ENCODE measurements at regions not wholly inside any gene's neighbourhood (a gene's known extent, or its start where the extent isn't known, plus 50 kb on each side); places are given as distances from the start of the nearest gene placed in this dataset.

GRCh38 chr2:17387591-17387990 lies 130.6 kb downstream of the RAD51AP2 start:
- Mint-ChIP-seq H3K27ac (no peak overlapping the region), H3K27me3 (peaks cover 8% of the 10 kb centered on the region), H3K4me1 (no peaks in the 10 kb centered on the region), H3K9me3 (ENCODE audit: insufficient read depth) (peaks cover 3% of the 10 kb centered on the region), H3K4me3 (no peak overlapping the region)
- H3K4me1 ChIP-seq (ENCODE audit: control insufficient read depth in 2 of 2, insufficient read depth in 2 of 2, low read length in 2 of 2) = no peaks in the 10 kb centered on the region
- POLR2A ChIA-PET = no interaction called here
- ATAC-seq (ENCODE audit: low read depth) (no peak), DNase-seq (no peak)
- no peaks in the 10 kb centered on the region for H3K9me3 ChIP-seq (ENCODE audit: control extremely low read depth in 1 of 3, control insufficient read depth in 2 of 3, insufficient read depth in 1 of 3, low read length in 2 of 3)
- H3K9ac ChIP-seq (ENCODE audit: low read length) = no peak overlapping the region
- no peak overlapping the region for H2AFZ ChIP-seq (ENCODE audit: insufficient read depth, low read depth, low read length, poor library complexity, severe bottlenecking)
- CTCF ChIA-PET = no interaction called here
- no peaks in the 10 kb centered on the region for H3K27me3 ChIP-seq (replicated peaks in 1 of 4; ENCODE audit: control extremely low read depth in 1 of 4, control insufficient read depth in 3 of 4, insufficient read depth in 4 of 4, low read length in 3 of 4)
- TF ChIP-seq, protein P1, sequence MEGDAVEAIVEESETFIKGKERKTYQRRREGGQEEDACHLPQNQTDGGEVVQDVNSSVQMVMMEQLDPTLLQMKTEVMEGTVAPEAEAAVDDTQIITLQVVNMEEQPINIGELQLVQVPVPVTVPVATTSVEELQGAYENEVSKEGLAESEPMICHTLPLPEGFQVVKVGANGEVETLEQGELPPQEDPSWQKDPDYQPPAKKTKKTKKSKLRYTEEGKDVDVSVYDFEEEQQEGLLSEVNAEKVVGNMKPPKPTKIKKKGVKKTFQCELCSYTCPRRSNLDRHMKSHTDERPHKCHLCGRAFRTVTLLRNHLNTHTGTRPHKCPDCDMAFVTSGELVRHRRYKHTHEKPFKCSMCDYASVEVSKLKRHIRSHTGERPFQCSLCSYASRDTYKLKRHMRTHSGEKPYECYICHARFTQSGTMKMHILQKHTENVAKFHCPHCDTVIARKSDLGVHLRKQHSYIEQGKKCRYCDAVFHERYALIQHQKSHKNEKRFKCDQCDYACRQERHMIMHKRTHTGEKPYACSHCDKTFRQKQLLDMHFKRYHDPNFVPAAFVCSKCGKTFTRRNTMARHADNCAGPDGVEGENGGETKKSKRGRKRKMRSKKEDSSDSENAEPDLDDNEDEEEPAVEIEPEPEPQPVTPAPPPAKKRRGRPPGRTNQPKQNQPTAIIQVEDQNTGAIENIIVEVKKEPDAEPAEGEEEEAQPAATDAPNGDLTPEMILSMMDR (IDR thresholded peaks at IDR 0.05) = no peak
- no peak for TF ChIP-seq EZH2 (IDR thresholded peaks at IDR 0.05; ENCODE audit: borderline replicate concordance, insufficient read depth, low read depth, low read length, poor library complexity, severe bottlenecking)
- intact Hi-C loops (cut with micrococcal nuclease) = no loop called here
- H3K4me2 ChIP-seq (replicated peaks; ENCODE audit: low read depth, low read length, poor library complexity, severe bottlenecking) = no peak overlapping the region
- no peak overlapping the region for H3K27ac ChIP-seq (ENCODE audit: low read length in 2 of 2)
- H3K79me2 ChIP-seq (ENCODE audit: control insufficient read depth, insufficient read depth, low read length) = no peaks in the 10 kb centered on the region
- H3K36me3 ChIP-seq (replicated peaks in 1 of 2; ENCODE audit: control extremely low read depth in 1 of 2, control insufficient read depth in 1 of 2, extremely low read depth in 1 of 2, insufficient read depth in 2 of 2, low read length in 1 of 2) = no peaks in the 10 kb centered on the region
- WGBS (ENCODE audit: insufficient coverage) = no CpG with 5 or more reads among the region's 2 CpGs
- H4K20me1 ChIP-seq (ENCODE audit: control insufficient read depth, insufficient read depth, low read length, poor library complexity, severe bottlenecking) = no peaks in the 10 kb centered on the region
- no peak overlapping the region for H3K4me3 ChIP-seq (ENCODE audit: control extremely low read depth in 1 of 5, extremely low read depth in 1 of 5, insufficient read depth in 1 of 5, low read depth in 2 of 5, low read length in 4 of 5)

GRCh38 chr2:17386771-17387170 lies 131.5 kb downstream of the RAD51AP2 start:
- Mint-ChIP-seq H3K4me3 (no peak overlapping the region), H3K4me1 (no peaks in the 10 kb centered on the region), H3K27ac (no peak overlapping the region), H3K9me3 (ENCODE audit: insufficient read depth) (no peaks in the 10 kb centered on the region), H3K27me3 (no peaks in the 10 kb centered on the region)
- intact Hi-C loops (cut with micrococcal nuclease) = no loop called here
- H4K20me1 ChIP-seq (ENCODE audit: control insufficient read depth, insufficient read depth, low read length, poor library complexity, severe bottlenecking) = no peaks in the 10 kb centered on the region
- CTCF ChIA-PET = no interaction called here
- H3K4me1 ChIP-seq (ENCODE audit: control insufficient read depth in 2 of 2, insufficient read depth in 2 of 2, low read length in 2 of 2) = no peaks in the 10 kb centered on the region
- H3K9ac ChIP-seq (ENCODE audit: low read length) = no peak overlapping the region
- TF ChIP-seq, protein P1 (IDR thresholded peaks at IDR 0.05) = no peak
- no peak for TF ChIP-seq EZH2 (IDR thresholded peaks at IDR 0.05; ENCODE audit: borderline replicate concordance, insufficient read depth, low read depth, low read length, poor library complexity, severe bottlenecking)
- POLR2A ChIA-PET = no interaction called here
- H3K79me2 ChIP-seq (ENCODE audit: control insufficient read depth, insufficient read depth, low read length) = no peaks in the 10 kb centered on the region
- H3K4me3 ChIP-seq (ENCODE audit: control extremely low read depth in 1 of 5, extremely low read depth in 1 of 5, insufficient read depth in 1 of 5, low read depth in 2 of 5, low read length in 4 of 5) = no peak overlapping the region
- WGBS (ENCODE audit: insufficient coverage) = no CpG with 5 or more reads among the region's 2 CpGs
- no peak overlapping the region for H3K27ac ChIP-seq (ENCODE audit: low read length in 2 of 2)
- H3K27me3 ChIP-seq (replicated peaks in 1 of 4; ENCODE audit: control extremely low read depth in 1 of 4, control insufficient read depth in 3 of 4, insufficient read depth in 4 of 4, low read length in 3 of 4) = no peaks in the 10 kb centered on the region
- no peaks in the 10 kb centered on the region for H3K9me3 ChIP-seq (ENCODE audit: control extremely low read depth in 1 of 3, control insufficient read depth in 2 of 3, insufficient read depth in 1 of 3, low read length in 2 of 3)
- H2AFZ ChIP-seq (ENCODE audit: insufficient read depth, low read depth, low read length, poor library complexity, severe bottlenecking) = no peak overlapping the region
- DNase-seq (no peak), ATAC-seq (ENCODE audit: low read depth) (no peak)
- H3K4me2 ChIP-seq (replicated peaks; ENCODE audit: low read depth, low read length, poor library complexity, severe bottlenecking) = no peak overlapping the region
- H3K36me3 ChIP-seq (replicated peaks in 1 of 2; ENCODE audit: control extremely low read depth in 1 of 2, control insufficient read depth in 1 of 2, extremely low read depth in 1 of 2, insufficient read depth in 2 of 2, low read length in 1 of 2) = no peaks in the 10 kb centered on the region
